CD4-positive, alpha-beta memory T cell (primary cell): ENCODE measurements at regions not wholly inside any gene's neighbourhood (a gene's known extent, or its start where the extent isn't known, plus 50 kb on each side); places are given as distances from the start of the nearest gene placed in this dataset.
"Not testable (repeated sequence)": the region's sequence is repeated elsewhere in the genome, so short reads cannot be mapped to it uniquely, and the experiment has no call there.

ENCODE experiments used
- CTCF ChIA-PET: fragments of 350-600 bp; sonication (Branson Sonifier 250); formaldehyde crosslinking; loops from one replicate; lab custom pipeline; 2021; ENCODE audit warnings: inconsistent platforms; ENCODE audit not compliant: partially characterized antibody; lab: Charles Lee
- POLR2A ChIA-PET: fragments of 350-600 bp; sonication (Branson Sonifier 250); formaldehyde crosslinking; loops from one replicate; lab custom pipeline; 2021; ENCODE audit not compliant: partially characterized antibody; lab: Charles Lee
- DNase-seq, 5 donors: peaks; one replicate each; pipeline versions ENCODE4 v3.0.0 to v3.0.0-alpha.2; 2020 to 2022; ENCODE audit warnings: mixed read lengths in 1 of 5
- H3K27ac ChIP-seq: one replicate; pipeline ENCODE4 v1.7.0; 2013; ENCODE audit warnings: low read depth, low read length
- H3K27me3 ChIP-seq: 2 replicates; pipeline ENCODE4 v1.7.0; 2013; ENCODE audit warnings: mild to moderate bottlenecking, low read length, moderate library complexity; ENCODE audit not compliant: insufficient read depth
- H3K36me3 ChIP-seq: 2 replicates; pipeline ENCODE4 v1.7.0; 2013; ENCODE audit warnings: mild to moderate bottlenecking, low read length, moderate library complexity; ENCODE audit not compliant: insufficient read depth
- H3K4me1 ChIP-seq: 2 replicates; pipeline ENCODE4 v1.7.0; 2013; ENCODE audit warnings: mild to moderate bottlenecking, low read length, moderate library complexity; ENCODE audit not compliant: insufficient read depth
- H3K4me3 ChIP-seq, 2 donors: one replicate each; pipeline ENCODE4 v1.7.0; 2013; ENCODE audit warnings: low read length in 2 of 2, mild to moderate bottlenecking in 1 of 2
- H3K9me3 ChIP-seq, 2 donors: one replicate each; pipeline ENCODE4 v1.7.0; 2013; ENCODE audit warnings: low read length in 2 of 2, control low read depth in 1 of 2; ENCODE audit not compliant: control insufficient read depth in 1 of 2
- H3K27ac Mint-ChIP-seq, 7 donors: one replicate each; pipeline ENCODE4 v1.8.0; 2020 to 2021; ENCODE audit warnings: mixed read lengths in 7 of 7, mild to moderate bottlenecking in 6 of 7, inconsistent platforms in 3 of 7, moderate library complexity in 3 of 7
- H3K27me3 Mint-ChIP-seq, 2 donors: one replicate each; pipeline ENCODE4 v1.8.0; 2020 to 2021; ENCODE audit warnings: mixed read lengths in 2 of 2
- H3K36me3 Mint-ChIP-seq, 2 donors: one replicate each; pipeline ENCODE4 v1.8.0; 2020 to 2021; ENCODE audit warnings: mixed read lengths in 2 of 2, inconsistent platforms in 1 of 2, mild to moderate bottlenecking in 1 of 2
- H3K4me1 Mint-ChIP-seq, 4 donors: one replicate each; pipeline ENCODE4 v1.8.0; 2020 to 2021; ENCODE audit warnings: mixed read lengths in 4 of 4, mild to moderate bottlenecking in 1 of 4
- H3K4me3 Mint-ChIP-seq, 8 donors: one replicate each; pipeline ENCODE4 v1.8.0; 2020 to 2021; ENCODE audit warnings: mixed read lengths in 8 of 8, mild to moderate bottlenecking in 7 of 8, moderate library complexity in 6 of 8, inconsistent platforms in 3 of 8
- H3K9me3 Mint-ChIP-seq, 8 donors: one replicate each; pipeline ENCODE4 v1.8.0; 2020 to 2021; ENCODE audit warnings: mixed read lengths in 8 of 8, mild to moderate bottlenecking in 5 of 8, inconsistent platforms in 3 of 8, moderate library complexity in 1 of 8
- intact Hi-C: fragments of 100-400 bp; cut with micrococcal nuclease; formaldehyde crosslinking; loops from one replicate; pipeline ENCODE4 v1.15.1; 2023

- no peaks in the 10 kb centered on the region for H3K36me3 ChIP-seq
- H3K27me3 ChIP-seq: no peaks in the 10 kb centered on the region
- POLR2A ChIA-PET: interaction anchor here (0.6 to 2.0 kb wide), 6 partner anchors 8 to 96 kb away, joined by 3 to 14 read pairs (median 4); no protein-coding TSS in a partner anchor
- peak overlapping the region; percentile 19 for H3K27ac ChIP-seq
- no peak for DNase-seq
- peaks cover 72% of the 10 kb centered on the region for H3K4me1 ChIP-seq
- peaks cover 0 to 5% of the 10 kb centered on the region in 2 donors for H3K36me3 Mint-ChIP-seq
- CTCF ChIA-PET: interaction anchor here (1.4 kb wide), 1 partner anchor 22 kb away, joined by 7 read pairs; no protein-coding TSS in a partner anchor
- H3K9me3 Mint-ChIP-seq: peaks cover 0 to 2% (median 0%) of the 10 kb centered on the region in 8 donors
- no peaks in the 10 kb centered on the region for H3K27me3 Mint-ChIP-seq
- H3K4me3 ChIP-seq: no peak overlapping the region
- intact Hi-C loops: no loop called here
- H3K9me3 ChIP-seq: no peaks in the 10 kb centered on the region
- H3K27ac Mint-ChIP-seq: peak overlapping the region; percentile 55 to 97 (median 84)
- H3K4me1 Mint-ChIP-seq: peaks cover 52 to 70% (median 60%) of the 10 kb centered on the region in 4 donors
- H3K4me3 Mint-ChIP-seq: peak overlapping the region in 4 of 8 donors; percentile 0 to 41 (median 30)
Observed at GRCh38 chr10:33031171-33031570, 73.1 kb upstream of the ITGB1 start.

- Mint-ChIP-seq H3K4me1 (peaks cover 65 to 91% (median 78%) of the 10 kb centered on the region in 4 donors), H3K27ac (peak overlapping the region; percentile 87 to 96 (median 93)), H3K4me3 (peak overlapping the region; percentile 41 to 89 (median 62))
- CTCF ChIA-PET: interaction anchor here (2.0 to 11.9 kb wide), 2 partner anchors 17 to 88 kb away, joined by 8 to 75 read pairs; no protein-coding TSS in a partner anchor
- not testable (repeated sequence) for H3K9me3 ChIP-seq, H3K27me3 ChIP-seq, H3K27me3 Mint-ChIP-seq, H3K36me3 Mint-ChIP-seq, H3K36me3 ChIP-seq, H3K9me3 Mint-ChIP-seq, H3K4me3 ChIP-seq, H3K27ac ChIP-seq
- H3K4me1 ChIP-seq: peaks cover 98% of the 10 kb centered on the region
- DNase-seq: peak; percentile 60 to 75 (median 73)
- intact Hi-C loops: loop anchor here (1.0 to 5.0 kb wide), 5 partner anchors 18 to 127 kb away; no protein-coding TSS in a partner anchor
- POLR2A ChIA-PET: interaction anchor here (0.6 to 5.9 kb wide), 24 partner anchors 10 to 125 kb away, joined by 3 to 80 read pairs (median 4); no protein-coding TSS in a partner anchor
Observed at GRCh38 chr10:33028515-33028914, 70.5 kb upstream of the ITGB1 start.

- H3K4me3 Mint-ChIP-seq: peak overlapping the region in 6 of 8 donors; percentile 10 to 89 (median 24)
- ChIA-PET CTCF (interaction anchor here (0.8 to 11.9 kb wide), 3 partner anchors 15 to 99 kb away, joined by 4 to 75 read pairs (median 8); no protein-coding TSS in a partner anchor), POLR2A (interaction anchor here (0.9 to 5.9 kb wide), 12 partner anchors 13 to 127 kb away, joined by 3 to 80 read pairs (median 4); no protein-coding TSS in a partner anchor)
- H3K4me1 Mint-ChIP-seq: peaks cover 57 to 88% (median 69%) of the 10 kb centered on the region in 4 donors
- H3K27me3 ChIP-seq: no peaks in the 10 kb centered on the region
- no peaks in the 10 kb centered on the region for H3K27me3 Mint-ChIP-seq
- peaks cover 0 to 2% (median 0%) of the 10 kb centered on the region in 8 donors for H3K9me3 Mint-ChIP-seq
- intact Hi-C loops: loop anchor here (5.0 kb wide), 1 partner anchor 45 kb away; no protein-coding TSS in a partner anchor
- no peak overlapping the region for H3K27ac ChIP-seq
- H3K27ac Mint-ChIP-seq: peak overlapping the region; percentile 74 to 96 (median 92)
- H3K9me3 ChIP-seq: no peaks in the 10 kb centered on the region
- DNase-seq: peak in 1 of 5 donors; percentile 22
- H3K36me3 Mint-ChIP-seq: peaks cover 0 to 5% of the 10 kb centered on the region in 2 donors
- no peak overlapping the region for H3K4me3 ChIP-seq
- H3K4me1 ChIP-seq: peaks cover 84% of the 10 kb centered on the region
- H3K36me3 ChIP-seq: no peaks in the 10 kb centered on the region
Observed at GRCh38 chr10:33027088-33027487, 69.1 kb upstream of the ITGB1 start.

- H3K27ac Mint-ChIP-seq: peak overlapping the region; percentile 74 to 96 (median 92)
Observed at GRCh38 chr10:33026422-33026821, 68.4 kb upstream of the ITGB1 start.

GRCh38 chr10:33025910-33026309, 67.9 kb upstream of the ITGB1 start:
- DNase-seq: no peak
- Mint-ChIP-seq H3K36me3 (peaks cover 0 to under 1% of the 10 kb centered on the region in 2 donors), H3K4me1 (peaks cover 49 to 81% (median 60%) of the 10 kb centered on the region in 4 donors), H3K9me3 (peaks cover 0 to 2% (median 0%) of the 10 kb centered on the region in 8 donors), H3K27me3 (no peaks in the 10 kb centered on the region), H3K4me3 (peak overlapping the region in 1 of 8 donors; percentile 16), H3K27ac (peak overlapping the region in 6 of 7 donors; percentile 23 to 93 (median 83))
- POLR2A ChIA-PET: interaction anchor here (1.3 to 5.9 kb wide), 6 partner anchors 16 to 113 kb away, joined by 3 to 80 read pairs (median 15); no protein-coding TSS in a partner anchor
- Histone ChIP-seq H3K27ac (no peak overlapping the region), H3K9me3 (no peaks in the 10 kb centered on the region), H3K36me3 (no peaks in the 10 kb centered on the region), H3K27me3 (no peaks in the 10 kb centered on the region), H3K4me1 (peaks cover 72% of the 10 kb centered on the region), H3K4me3 (no peak overlapping the region)
- intact Hi-C loops: loop anchor here (5.0 kb wide), 1 partner anchor 44 kb away; no protein-coding TSS in a partner anchor
- CTCF ChIA-PET: interaction anchor here (1.1 to 11.9 kb wide), 2 partner anchors 14 to 129 kb away, joined by 6 to 75 read pairs; no protein-coding TSS in a partner anchor

More at GRCh38 chr10:33026422-33026821, 68.4 kb upstream of the ITGB1 start:
- intact Hi-C loops: loop anchor here (5.0 kb wide), 1 partner anchor 44 kb away; no protein-coding TSS in a partner anchor
- no peak overlapping the region for H3K27ac ChIP-seq
- ChIA-PET CTCF (interaction anchor here (0.6 to 11.9 kb wide), 3 partner anchors 15 to 128 kb away, joined by 4 to 75 read pairs (median 6); no protein-coding TSS in a partner anchor), POLR2A (interaction anchor here (1.0 to 5.9 kb wide), 11 partner anchors 13 to 112 kb away, joined by 3 to 80 read pairs (median 5); no protein-coding TSS in a partner anchor)
- Mint-ChIP-seq H3K4me3 (peak overlapping the region in 5 of 8 donors; percentile 5 to 89 (median 31)), H3K36me3 (peaks cover 0 to 5% of the 10 kb centered on the region in 2 donors), H3K4me1 (peaks cover 53 to 86% (median 65%) of the 10 kb centered on the region in 4 donors), H3K9me3 (peaks cover 0 to 2% (median 0%) of the 10 kb centered on the region in 8 donors), H3K27me3 (no peaks in the 10 kb centered on the region)
- no peaks in the 10 kb centered on the region for H3K36me3 ChIP-seq
- H3K27me3 ChIP-seq: no peaks in the 10 kb centered on the region
- H3K4me1 ChIP-seq: peaks cover 77% of the 10 kb centered on the region
- H3K9me3 ChIP-seq: no peaks in the 10 kb centered on the region
- no peak for DNase-seq
- H3K4me3 ChIP-seq: peak overlapping the region in 1 of 2 donors; percentile 6

- DNase-seq: no peak
- Mint-ChIP-seq H3K4me1 (peaks cover 47 to 73% (median 55%) of the 10 kb centered on the region in 4 donors), H3K4me3 (peak overlapping the region in 4 of 8 donors; percentile 3 to 67 (median 10)), H3K27ac (peak overlapping the region in 6 of 7 donors; percentile 13 to 85 (median 65)), H3K36me3 (no peaks in the 10 kb centered on the region), H3K27me3 (no peaks in the 10 kb centered on the region), H3K9me3 (peaks cover 0 to 2% (median 0%) of the 10 kb centered on the region in 8 donors)
- Histone ChIP-seq H3K27me3 (no peaks in the 10 kb centered on the region), H3K4me3 (no peak overlapping the region), H3K4me1 (peaks cover 63% of the 10 kb centered on the region), H3K36me3 (no peaks in the 10 kb centered on the region), H3K27ac (no peak overlapping the region), H3K9me3 (no peaks in the 10 kb centered on the region)
- POLR2A ChIA-PET: interaction anchor here (1.6 to 5.9 kb wide), 4 partner anchors 15 to 101 kb away, joined by 7 to 80 read pairs (median 32); no protein-coding TSS in a partner anchor
- intact Hi-C loops: loop anchor here (5.0 kb wide), 1 partner anchor 43 kb away; no protein-coding TSS in a partner anchor
- CTCF ChIA-PET: interaction anchor here (11.9 kb wide), 1 partner anchor 13 kb away, joined by 75 read pairs; no protein-coding TSS in a partner anchor
Observed at GRCh38 chr10:33025039-33025438, 67.0 kb upstream of the ITGB1 start.
